K562 (cell line): ENCODE measurements at regions not wholly inside any gene's neighbourhood (a gene's known extent, or its start where the extent isn't known, plus 50 kb on each side); places are given as distances from the start of the nearest gene placed in this dataset.

Experiments used
- EZH2 ChIP-seq: IDR thresholded peaks from 2 replicates; pipeline ENCODE4 v1.6.1; 2012; ENCODE audit warnings: low read depth, mild to moderate bottlenecking, inconsistent platforms, low read length, borderline replicate concordance
- ZEB2 ChIP-seq: fragments of 450-650 bp; IDR thresholded peaks from 2 replicates; pipeline ENCODE4 v1.6.1; 2016
- ZNF133 ChIP-seq: fragments of 250-450 bp; sonication (Bioruptor Pico); IDR thresholded peaks from 2 replicates; pipeline ENCODE4 v1.4.0; 2020; ENCODE audit warnings: mild to moderate bottlenecking
- TF ChIP-seq, protein P1 (sequence below): fragments of 250-450 bp; sonication (Bioruptor Pico); IDR thresholded peaks from 2 replicates; pipeline ENCODE4 v1.5.0; 2020; ENCODE audit warnings: mild to moderate bottlenecking

DNA sequence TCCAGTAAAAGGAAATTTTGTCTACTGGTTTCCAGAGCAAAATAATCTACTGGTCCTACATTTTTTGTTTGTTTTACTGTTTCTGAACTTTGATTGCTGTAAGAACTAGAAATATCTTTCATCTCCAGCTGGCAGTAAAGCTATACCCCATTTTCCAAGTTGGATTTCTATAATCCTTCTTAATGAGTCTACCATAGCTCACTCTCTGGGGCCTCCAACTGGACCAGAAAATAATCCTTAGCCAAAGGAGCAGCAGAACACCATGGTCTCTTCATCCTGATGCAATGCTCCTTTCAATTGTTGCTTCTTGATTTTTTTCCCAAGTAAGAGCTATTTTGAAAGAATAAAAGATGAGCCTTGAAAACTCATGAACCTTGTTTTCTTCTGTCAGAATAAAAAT is 110.0 kb upstream of the COL11A1 start:
- TF ChIP-seq ZEB2 (no peak), EZH2 (no peak), ZNF133 (CRISPR knock-in tag) (no peak)
- TF ChIP-seq, protein P1, sequence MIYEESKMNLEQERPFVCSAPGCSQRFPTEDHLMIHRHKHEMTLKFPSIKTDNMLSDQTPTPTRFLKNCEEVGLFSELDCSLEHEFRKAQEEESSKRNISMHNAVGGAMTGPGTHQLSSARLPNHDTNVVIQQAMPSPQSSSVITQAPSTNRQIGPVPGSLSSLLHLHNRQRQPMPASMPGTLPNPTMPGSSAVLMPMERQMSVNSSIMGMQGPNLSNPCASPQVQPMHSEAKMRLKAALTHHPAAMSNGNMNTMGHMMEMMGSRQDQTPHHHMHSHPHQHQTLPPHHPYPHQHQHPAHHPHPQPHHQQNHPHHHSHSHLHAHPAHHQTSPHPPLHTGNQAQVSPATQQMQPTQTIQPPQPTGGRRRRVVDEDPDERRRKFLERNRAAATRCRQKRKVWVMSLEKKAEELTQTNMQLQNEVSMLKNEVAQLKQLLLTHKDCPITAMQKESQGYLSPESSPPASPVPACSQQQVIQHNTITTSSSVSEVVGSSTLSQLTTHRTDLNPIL: no peak
